ENCODE measurements at regions not wholly inside any gene's neighbourhood (a gene's known extent, or its start where the extent isn't known, plus 50 kb on each side); places are given as distances from the start of the nearest gene placed in this dataset.

DNA sequence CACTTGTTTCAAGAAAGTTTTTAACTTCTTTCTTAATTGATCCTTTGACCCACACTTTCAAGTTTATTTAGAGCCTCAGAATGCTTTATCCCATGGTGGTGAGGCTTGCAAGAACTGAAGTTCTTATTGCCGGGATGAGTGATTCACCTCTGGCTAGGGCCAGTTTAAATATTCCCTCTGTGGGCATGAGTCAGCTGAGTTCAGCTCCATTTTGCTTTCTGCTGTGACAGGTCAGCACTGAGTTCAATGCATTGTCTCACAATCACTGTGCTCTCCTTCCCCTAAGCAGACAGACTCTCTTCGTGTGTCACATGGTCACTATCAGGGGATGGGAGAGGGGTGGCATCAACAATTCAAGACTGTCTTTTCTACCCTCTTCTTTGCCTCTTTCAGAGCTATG lies 514.6 kb upstream of the FBXO33 start:
- Histone ChIP-seq H3K36me3 (ENCODE audit: insufficient read depth, insufficient read length, low read length) (no peaks in the 10 kb centered on the region), H3K27me3 (ENCODE audit: insufficient read depth, insufficient read length) (no peaks in the 10 kb centered on the region), H3K4me3 (ENCODE audit: insufficient read length, low read depth) (no peak overlapping the region), H3K4me1 (ENCODE audit: insufficient read depth, insufficient read length) (no peaks in the 10 kb centered on the region), H3K9ac (ENCODE audit: insufficient read length, low read depth) (no peak overlapping the region), H3K9me3 (ENCODE audit: insufficient read depth, low read length) (no peaks in the 10 kb centered on the region)
- DNase-seq (ENCODE audit: low read depth, low spot score): no peak
- TF ChIP-seq YY1 (IDR thresholded peaks at IDR 0.05; ENCODE audit: insufficient read depth, insufficient read length): no peak
- no peak for TF ChIP-seq ZNF274 (IDR thresholded peaks at IDR 0.05; ENCODE audit: low read depth, low read length)
- TF ChIP-seq SUZ12 (IDR thresholded peaks at IDR 0.05; ENCODE audit: extremely low read depth, insufficient read depth, insufficient read length): no peak

DNA sequence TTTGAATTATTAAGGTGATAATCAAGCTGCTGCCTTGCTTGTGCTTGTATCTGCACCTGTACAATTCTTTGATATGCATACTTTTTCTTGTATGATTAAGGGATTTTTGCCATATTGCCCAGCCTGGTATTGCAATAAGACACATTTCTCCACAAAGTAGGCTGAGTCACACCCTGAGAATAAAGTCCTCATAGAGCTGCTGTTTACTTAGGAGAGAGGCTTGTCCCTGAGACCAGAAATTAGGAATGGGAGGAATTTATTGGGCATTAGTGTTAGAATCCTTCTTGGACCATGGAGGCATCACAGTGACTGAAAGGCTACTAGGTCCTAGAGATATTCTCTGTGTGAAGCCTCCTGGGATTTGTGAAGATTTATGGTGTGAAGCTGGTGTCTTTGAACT lies 506.8 kb upstream of the FBXO33 start:
- H3K9ac ChIP-seq (ENCODE audit: insufficient read length, low read depth): no peak overlapping the region
- no peak for DNase-seq (ENCODE audit: low read depth, low spot score)
- TF ChIP-seq YY1 (IDR thresholded peaks at IDR 0.05; ENCODE audit: insufficient read depth, insufficient read length) (no peak), ZNF274 (IDR thresholded peaks at IDR 0.05; ENCODE audit: low read depth, low read length) (no peak), SUZ12 (IDR thresholded peaks at IDR 0.05; ENCODE audit: extremely low read depth, insufficient read depth, insufficient read length) (no peak)
- H3K9me3 ChIP-seq (ENCODE audit: insufficient read depth, low read length): no peaks in the 10 kb centered on the region
- H3K36me3 ChIP-seq (ENCODE audit: insufficient read depth, insufficient read length, low read length): no peaks in the 10 kb centered on the region
- no peak overlapping the region for H3K4me3 ChIP-seq (ENCODE audit: insufficient read length, low read depth)
- H3K27me3 ChIP-seq (ENCODE audit: insufficient read depth, insufficient read length): no peaks in the 10 kb centered on the region
- H3K4me1 ChIP-seq (ENCODE audit: insufficient read depth, insufficient read length): no peaks in the 10 kb centered on the region

DNA sequence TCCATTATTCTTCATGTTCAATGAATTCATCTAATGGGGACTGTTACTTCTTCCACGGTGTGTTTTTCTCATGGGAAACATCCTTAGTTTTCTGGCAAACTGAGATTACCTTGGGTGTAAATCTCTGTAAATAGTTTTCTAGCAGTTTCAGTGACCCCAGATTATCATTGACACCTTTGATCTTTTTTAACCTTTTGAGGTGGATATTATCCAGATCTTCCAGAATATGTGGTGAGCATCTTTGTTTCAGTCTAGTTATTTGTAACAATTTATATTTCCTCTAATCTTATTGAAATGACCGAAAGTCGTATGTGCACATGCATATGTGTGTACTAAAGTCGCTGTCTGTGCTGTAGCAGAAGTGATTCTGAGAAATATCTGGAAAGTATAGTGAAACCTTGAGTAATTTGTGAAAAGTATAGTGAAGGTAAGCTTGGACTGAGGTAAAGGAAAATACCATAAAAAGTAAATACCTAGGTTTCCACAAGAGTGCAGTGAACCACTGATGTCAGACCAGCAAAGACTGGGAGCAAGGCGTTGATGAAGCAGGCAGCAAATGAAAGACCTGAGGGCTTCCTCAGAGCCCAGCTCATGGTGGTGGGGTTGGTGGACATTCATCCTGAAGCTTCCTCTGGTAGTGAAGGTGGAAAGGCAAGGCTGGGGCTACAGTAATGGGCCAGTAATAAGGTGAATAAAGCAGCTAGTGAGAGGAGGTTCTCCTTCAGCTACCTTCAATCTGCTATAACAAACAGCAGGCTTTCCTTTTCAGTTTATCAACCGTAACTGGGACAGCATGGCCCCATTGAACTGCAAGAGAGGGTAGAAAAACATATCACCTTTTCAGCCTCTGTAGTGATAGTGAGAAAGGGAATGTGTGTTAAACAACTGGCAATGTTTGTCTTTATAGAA lies 480.2 kb upstream of the FBXO33 start:
- Histone ChIP-seq H3K27me3 (ENCODE audit: insufficient read depth, insufficient read length) (no peaks in the 10 kb centered on the region), H3K4me1 (ENCODE audit: insufficient read depth, insufficient read length) (no peaks in the 10 kb centered on the region), H3K36me3 (ENCODE audit: insufficient read depth, insufficient read length, low read length) (no peaks in the 10 kb centered on the region), H3K4me3 (ENCODE audit: insufficient read length, low read depth) (no peak overlapping the region), H3K9me3 (ENCODE audit: insufficient read depth, low read length) (no peaks in the 10 kb centered on the region), H3K9ac (ENCODE audit: insufficient read length, low read depth) (no peak overlapping the region)
- TF ChIP-seq ZNF274 (IDR thresholded peaks at IDR 0.05; ENCODE audit: low read depth, low read length) (no peak), YY1 (IDR thresholded peaks at IDR 0.05; ENCODE audit: insufficient read depth, insufficient read length) (no peak), SUZ12 (IDR thresholded peaks at IDR 0.05; ENCODE audit: extremely low read depth, insufficient read depth, insufficient read length) (no peak)
- no peak for DNase-seq (ENCODE audit: low read depth, low spot score)

DNA sequence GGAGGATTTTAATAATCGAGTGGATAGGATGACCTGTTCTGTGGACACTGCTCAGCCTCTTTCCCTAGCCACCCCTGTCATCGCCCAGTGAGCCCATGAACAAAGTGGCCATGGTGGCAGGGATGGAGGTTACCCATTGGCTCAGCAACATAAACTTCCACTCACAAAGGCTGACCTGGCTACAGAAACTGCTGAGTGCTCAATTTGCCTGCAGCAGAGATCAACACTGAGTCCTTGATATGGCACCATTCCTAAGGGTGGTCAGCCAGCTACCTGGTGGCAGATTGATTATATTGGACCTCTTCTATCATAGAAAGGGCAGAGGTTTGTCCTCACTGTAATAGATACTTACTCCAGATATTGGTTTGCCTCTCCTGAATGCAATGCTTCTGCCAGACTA lies 465.4 kb upstream of the FBXO33 start:
- no peak for DNase-seq (ENCODE audit: low read depth, low spot score)
- Histone ChIP-seq H3K4me1 (ENCODE audit: insufficient read depth, insufficient read length) (no peaks in the 10 kb centered on the region), H3K36me3 (ENCODE audit: insufficient read depth, insufficient read length, low read length) (no peaks in the 10 kb centered on the region), H3K4me3 (ENCODE audit: insufficient read length, low read depth) (no peak overlapping the region), H3K9me3 (ENCODE audit: insufficient read depth, low read length) (no peaks in the 10 kb centered on the region), H3K27me3 (ENCODE audit: insufficient read depth, insufficient read length) (no peaks in the 10 kb centered on the region), H3K9ac (ENCODE audit: insufficient read length, low read depth) (no peak overlapping the region)
- TF ChIP-seq ZNF274 (IDR thresholded peaks at IDR 0.05; ENCODE audit: low read depth, low read length) (no peak), SUZ12 (IDR thresholded peaks at IDR 0.05; ENCODE audit: extremely low read depth, insufficient read depth, insufficient read length) (no peak), YY1 (IDR thresholded peaks at IDR 0.05; ENCODE audit: insufficient read depth, insufficient read length) (no peak)

DNA sequence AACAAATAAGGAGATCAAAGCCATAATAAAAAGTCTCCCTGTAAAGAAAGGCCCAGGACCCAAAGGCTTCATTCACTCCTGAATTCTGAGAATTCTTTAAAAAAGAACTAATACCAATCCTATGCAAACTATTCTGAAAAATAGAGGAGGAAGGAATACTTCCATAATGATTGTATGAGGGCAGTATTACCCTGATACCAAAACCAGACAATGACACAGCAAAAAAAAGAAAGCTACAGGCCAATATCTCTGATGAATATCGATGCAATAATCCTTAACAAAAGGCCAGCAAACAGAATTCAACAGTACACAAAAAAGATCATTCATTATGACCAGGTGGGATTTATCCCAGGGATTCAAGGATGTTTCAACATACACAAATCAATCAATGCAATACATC lies 457.8 kb upstream of the FBXO33 start:
- Histone ChIP-seq H3K9ac (ENCODE audit: insufficient read length, low read depth) (no peak overlapping the region), H3K4me1 (ENCODE audit: insufficient read depth, insufficient read length) (no peaks in the 10 kb centered on the region), H3K27me3 (ENCODE audit: insufficient read depth, insufficient read length) (no peaks in the 10 kb centered on the region), H3K4me3 (ENCODE audit: insufficient read length, low read depth) (no peak overlapping the region), H3K36me3 (ENCODE audit: insufficient read depth, insufficient read length, low read length) (no peaks in the 10 kb centered on the region), H3K9me3 (ENCODE audit: insufficient read depth, low read length) (0 out of 2 replicates have a peak, but pooled peaks cover 5% of the 10 kb centered on the region)
- no peak for TF ChIP-seq SUZ12 (IDR thresholded peaks at IDR 0.05; ENCODE audit: extremely low read depth, insufficient read depth, insufficient read length)
- no peak for TF ChIP-seq YY1 (IDR thresholded peaks at IDR 0.05; ENCODE audit: insufficient read depth, insufficient read length)
- TF ChIP-seq ZNF274 (IDR thresholded peaks at IDR 0.05; ENCODE audit: low read depth, low read length): no peak
- no peak for DNase-seq (ENCODE audit: low read depth, low spot score)

DNA sequence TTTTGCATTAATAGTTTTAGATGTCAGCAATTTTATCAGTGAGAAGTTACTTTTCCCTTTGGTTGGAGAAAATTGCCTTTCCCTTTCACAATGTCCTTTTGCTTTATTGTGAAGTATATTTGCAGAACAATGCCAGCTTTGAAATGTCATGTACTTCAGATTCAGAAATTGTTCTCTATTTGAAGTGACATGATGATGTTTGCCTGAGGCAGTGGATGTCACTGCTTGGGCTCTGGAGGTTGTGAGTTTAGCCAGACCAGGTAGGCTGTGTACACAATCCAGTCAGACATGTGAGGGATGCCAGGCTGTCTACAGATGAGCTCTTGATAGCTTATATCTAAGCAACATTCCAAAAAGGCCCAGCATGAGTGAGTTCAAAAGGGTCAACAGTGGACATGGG lies 451.9 kb upstream of the FBXO33 start:
- no peak for TF ChIP-seq YY1 (IDR thresholded peaks at IDR 0.05; ENCODE audit: insufficient read depth, insufficient read length)
- Histone ChIP-seq H3K4me1 (ENCODE audit: insufficient read depth, insufficient read length) (no peaks in the 10 kb centered on the region), H3K9ac (ENCODE audit: insufficient read length, low read depth) (no peak overlapping the region), H3K4me3 (ENCODE audit: insufficient read length, low read depth) (no peak overlapping the region), H3K36me3 (ENCODE audit: insufficient read depth, insufficient read length, low read length) (no peaks in the 10 kb centered on the region), H3K9me3 (ENCODE audit: insufficient read depth, low read length) (0 out of 2 replicates have a peak, but pooled peaks cover 5% of the 10 kb centered on the region), H3K27me3 (ENCODE audit: insufficient read depth, insufficient read length) (no peaks in the 10 kb centered on the region)
- no peak for DNase-seq (ENCODE audit: low read depth, low spot score)

DNA sequence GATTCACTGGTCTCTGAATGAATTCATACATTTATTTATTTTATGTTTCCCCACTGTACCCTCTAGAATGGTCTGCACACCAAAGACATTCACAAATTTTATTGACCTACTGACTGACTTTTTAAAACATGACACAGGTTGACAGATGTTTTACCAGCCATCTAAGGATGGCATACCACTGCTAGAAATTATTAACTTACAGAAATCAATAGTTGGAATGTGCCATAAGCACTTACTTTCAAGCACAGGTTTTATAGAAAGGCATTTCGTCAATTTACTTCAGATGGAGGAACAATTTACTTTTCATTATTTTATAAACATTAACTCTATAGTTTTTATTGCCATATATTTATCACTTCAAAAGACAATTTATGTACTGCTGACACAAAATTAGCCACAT lies 448.7 kb upstream of the FBXO33 start:
- no peaks in the 10 kb centered on the region for H3K36me3 ChIP-seq (ENCODE audit: insufficient read depth, insufficient read length, low read length)
- no peak overlapping the region for H3K4me3 ChIP-seq (ENCODE audit: insufficient read length, low read depth)
- DNase-seq (ENCODE audit: low read depth, low spot score): no peak
- no peaks in the 10 kb centered on the region for H3K4me1 ChIP-seq (ENCODE audit: insufficient read depth, insufficient read length)
- no peak for TF ChIP-seq YY1 (IDR thresholded peaks at IDR 0.05; ENCODE audit: insufficient read depth, insufficient read length)
- no peak for TF ChIP-seq SUZ12 (IDR thresholded peaks at IDR 0.05; ENCODE audit: extremely low read depth, insufficient read depth, insufficient read length)
- TF ChIP-seq ZNF274 (IDR thresholded peaks at IDR 0.05; ENCODE audit: low read depth, low read length): no peak
- H3K9ac ChIP-seq (ENCODE audit: insufficient read length, low read depth): no peak overlapping the region
- no peaks in the 10 kb centered on the region for H3K27me3 ChIP-seq (ENCODE audit: insufficient read depth, insufficient read length)
- H3K9me3 ChIP-seq (ENCODE audit: insufficient read depth, low read length): no peaks in the 10 kb centered on the region
